ENCODE measurements at regions not wholly inside any gene's neighbourhood (a gene's known extent, or its start where the extent isn't known, plus 50 kb on each side); places are given as distances from the start of the nearest gene placed in this dataset.

DNA sequence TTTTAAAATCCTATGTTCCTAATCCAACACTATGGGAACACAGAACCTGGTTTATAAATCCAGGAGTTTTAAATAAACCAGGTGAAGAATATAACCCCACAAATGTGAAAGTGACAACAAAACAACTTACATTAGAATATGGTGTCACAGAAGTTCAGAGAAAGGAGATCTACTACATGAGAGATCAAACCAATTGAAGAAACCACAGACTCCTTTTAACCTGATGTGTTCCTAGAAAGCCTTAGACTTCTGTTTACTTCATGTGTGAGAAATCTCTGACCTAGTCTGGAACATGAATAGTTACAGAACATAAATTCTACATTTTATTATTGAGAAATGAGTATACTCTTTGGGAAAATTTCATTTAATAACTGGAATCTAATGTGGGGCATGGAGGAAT lies 165.3 kb downstream of the FTCDNL1 start:
- TF ChIP-seq, protein P1, sequence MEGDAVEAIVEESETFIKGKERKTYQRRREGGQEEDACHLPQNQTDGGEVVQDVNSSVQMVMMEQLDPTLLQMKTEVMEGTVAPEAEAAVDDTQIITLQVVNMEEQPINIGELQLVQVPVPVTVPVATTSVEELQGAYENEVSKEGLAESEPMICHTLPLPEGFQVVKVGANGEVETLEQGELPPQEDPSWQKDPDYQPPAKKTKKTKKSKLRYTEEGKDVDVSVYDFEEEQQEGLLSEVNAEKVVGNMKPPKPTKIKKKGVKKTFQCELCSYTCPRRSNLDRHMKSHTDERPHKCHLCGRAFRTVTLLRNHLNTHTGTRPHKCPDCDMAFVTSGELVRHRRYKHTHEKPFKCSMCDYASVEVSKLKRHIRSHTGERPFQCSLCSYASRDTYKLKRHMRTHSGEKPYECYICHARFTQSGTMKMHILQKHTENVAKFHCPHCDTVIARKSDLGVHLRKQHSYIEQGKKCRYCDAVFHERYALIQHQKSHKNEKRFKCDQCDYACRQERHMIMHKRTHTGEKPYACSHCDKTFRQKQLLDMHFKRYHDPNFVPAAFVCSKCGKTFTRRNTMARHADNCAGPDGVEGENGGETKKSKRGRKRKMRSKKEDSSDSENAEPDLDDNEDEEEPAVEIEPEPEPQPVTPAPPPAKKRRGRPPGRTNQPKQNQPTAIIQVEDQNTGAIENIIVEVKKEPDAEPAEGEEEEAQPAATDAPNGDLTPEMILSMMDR (IDR thresholded peaks at IDR 0.05): no peak
- no peak for TF ChIP-seq ZFX (IDR thresholded peaks at IDR 0.05; ENCODE audit: borderline replicate concordance)
